ENCODE measurements at regions not wholly inside any gene's neighbourhood (a gene's known extent, or its start where the extent isn't known, plus 50 kb on each side); places are given as distances from the start of the nearest gene placed in this dataset.
"Not testable (repeated sequence)": the region's sequence is repeated elsewhere in the genome, so short reads cannot be mapped to it uniquely, and the experiment has no call there.

DNA sequence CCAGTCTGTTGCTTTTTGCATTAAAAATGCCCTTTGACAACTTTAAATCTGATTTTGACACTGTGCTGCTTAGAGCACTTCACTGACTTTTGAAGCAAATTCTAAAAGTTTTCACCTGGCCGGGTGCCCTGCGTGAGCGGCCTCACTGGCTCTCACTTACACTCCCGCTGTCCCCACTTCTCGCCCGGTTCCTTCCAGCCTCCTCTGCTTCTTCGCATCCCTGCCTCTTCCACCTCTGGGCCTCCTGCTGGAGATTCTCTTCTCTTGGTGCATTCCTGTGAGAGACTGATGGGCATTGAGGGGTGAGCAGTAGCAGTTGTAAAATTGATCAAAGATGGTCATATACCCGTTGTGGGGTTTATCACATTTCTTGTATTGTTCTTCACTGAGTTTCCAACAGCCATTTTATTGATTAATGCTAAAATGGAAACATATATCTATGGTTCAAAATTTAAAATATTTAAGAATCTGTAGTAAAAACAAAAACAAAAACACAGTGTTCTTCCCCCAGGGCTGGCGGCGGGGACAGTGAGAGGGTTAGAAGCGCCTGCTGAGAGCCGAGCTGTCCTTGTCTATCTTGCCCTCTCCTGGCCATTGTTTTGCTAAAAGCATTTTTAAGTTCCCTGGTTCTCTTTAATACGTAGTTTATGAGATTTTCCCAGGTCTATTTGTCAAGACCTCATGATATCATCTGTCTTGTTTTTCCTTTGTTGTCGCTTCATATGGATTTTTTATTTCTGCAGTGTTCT, 160.1 kb downstream of the GOLGA8K start:
- TF ChIP-seq, protein P1, sequence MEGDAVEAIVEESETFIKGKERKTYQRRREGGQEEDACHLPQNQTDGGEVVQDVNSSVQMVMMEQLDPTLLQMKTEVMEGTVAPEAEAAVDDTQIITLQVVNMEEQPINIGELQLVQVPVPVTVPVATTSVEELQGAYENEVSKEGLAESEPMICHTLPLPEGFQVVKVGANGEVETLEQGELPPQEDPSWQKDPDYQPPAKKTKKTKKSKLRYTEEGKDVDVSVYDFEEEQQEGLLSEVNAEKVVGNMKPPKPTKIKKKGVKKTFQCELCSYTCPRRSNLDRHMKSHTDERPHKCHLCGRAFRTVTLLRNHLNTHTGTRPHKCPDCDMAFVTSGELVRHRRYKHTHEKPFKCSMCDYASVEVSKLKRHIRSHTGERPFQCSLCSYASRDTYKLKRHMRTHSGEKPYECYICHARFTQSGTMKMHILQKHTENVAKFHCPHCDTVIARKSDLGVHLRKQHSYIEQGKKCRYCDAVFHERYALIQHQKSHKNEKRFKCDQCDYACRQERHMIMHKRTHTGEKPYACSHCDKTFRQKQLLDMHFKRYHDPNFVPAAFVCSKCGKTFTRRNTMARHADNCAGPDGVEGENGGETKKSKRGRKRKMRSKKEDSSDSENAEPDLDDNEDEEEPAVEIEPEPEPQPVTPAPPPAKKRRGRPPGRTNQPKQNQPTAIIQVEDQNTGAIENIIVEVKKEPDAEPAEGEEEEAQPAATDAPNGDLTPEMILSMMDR (IDR thresholded peaks at IDR 0.05): not testable (repeated sequence)
- not testable (repeated sequence) for TF ChIP-seq POLR2A, POLR2AphosphoS5 (IDR thresholded peaks at IDR 0.05)
